Panc1 (cell line): ENCODE measurements at regions not wholly inside any gene's neighbourhood (a gene's known extent, or its start where the extent isn't known, plus 50 kb on each side); places are given as distances from the start of the nearest gene placed in this dataset.

Source experiments
- ATAC-seq: fragments of 200-7000 bp; cut with Tn5 transposase; 2 replicates; pipeline ENCODE4 v1.9.1; 2020; ENCODE audit warnings: mild to moderate bottlenecking, moderate library complexity
- BruUV-seq: library from RNA; stranded (reverse); fragments of 400-500 nt; replicated peaks from 2 replicates; lab custom pipeline; 2021; lab: Mats Ljungman, UMichigan
- CTCF ChIA-PET: fragments of 300-600 bp; sonication (Branson Sonifier 250); formaldehyde crosslinking; loops from one replicate; lab custom pipeline; 2022; ENCODE audit warnings: antibody characterized with exemption; lab: Charles Lee
- POLR2A ChIA-PET: fragments of 300-600 bp; sonication (Branson Sonifier 250); formaldehyde crosslinking; loops from one replicate; lab custom pipeline; 2022; ENCODE audit warnings: antibody characterized with exemption; lab: Charles Lee
- DNase-seq: peaks from one replicate; pipeline ENCODE4 v3.0.0-alpha.2; 2010; ENCODE audit warnings: low read depth, low spot score
- H3K27ac ChIP-seq: 2 replicates; pipeline ENCODE4 v1.5.1; 2011; ENCODE audit warnings: mild to moderate bottlenecking, low read length, inconsistent platforms
- H3K27me3 ChIP-seq: fragments of 200-500 bp; sonication (Bioruptor generic); 2 replicates; pipeline ENCODE4 v1.6.0; 2014; ENCODE audit warnings: low read length, inconsistent platforms; ENCODE audit not compliant: control insufficient read depth, insufficient read depth
- H3K36me3 ChIP-seq: fragments of 200-500 bp; sonication (Bioruptor generic); 2 replicates; pipeline ENCODE4 v1.5.1; 2014; ENCODE audit warnings: inconsistent platforms, mild to moderate bottlenecking, low read length, moderate library complexity; ENCODE audit not compliant: control insufficient read depth, insufficient read depth
- H3K4me1 ChIP-seq: 2 replicates; pipeline ENCODE4 v1.5.1; 2011; ENCODE audit warnings: inconsistent platforms, mild to moderate bottlenecking, low read length, moderate library complexity; ENCODE audit not compliant: control insufficient read depth, insufficient read depth
- H3K4me3 ChIP-seq, 2 experiments: 2 replicates each; pipeline ENCODE4 v1.5.1; 2011 to 2012; ENCODE audit warnings: low read depth in 2 of 2, low read length in 2 of 2, mild to moderate bottlenecking in 2 of 2, inconsistent platforms in 1 of 2, moderate library complexity in 1 of 2
- H3K9me3 ChIP-seq: fragments of 200-500 bp; sonication (Bioruptor generic); 2 replicates; pipeline ENCODE4 v1.5.1; 2014; ENCODE audit warnings: low read depth, mild to moderate bottlenecking, inconsistent platforms, low read length, moderate library complexity; ENCODE audit not compliant: control insufficient read depth, insufficient read depth
- CTCF ChIP-seq: fragments of 450-650 bp; IDR thresholded peaks from 2 replicates; pipeline ENCODE4 v1.5.1; 2017; ENCODE audit warnings: mild to moderate bottlenecking
- POLR2AphosphoS5 ChIP-seq: IDR thresholded peaks from 2 replicates; pipeline ENCODE4 v1.6.1; 2012; ENCODE audit warnings: mild to moderate bottlenecking, low read depth, low read length, moderate library complexity
- REST ChIP-seq, 2 experiments: IDR thresholded peaks; 2 replicates each; pipeline ENCODE4 v1.6.1; 2011 to 2012; ENCODE audit warnings: low read depth in 2 of 2, control low read depth in 1 of 2, low read length in 1 of 2, mild to moderate bottlenecking in 1 of 2, moderate library complexity in 1 of 2; ENCODE audit not compliant: insufficient read depth in 1 of 2
- SIN3A ChIP-seq: IDR thresholded peaks from 2 replicates; pipeline ENCODE4 v1.6.1; 2012; ENCODE audit warnings: low read depth, mild to moderate bottlenecking, low read length, moderate library complexity, borderline replicate concordance; ENCODE audit not compliant: insufficient read depth
- TCF7L2 ChIP-seq: IDR thresholded peaks from 2 replicates; pipeline ENCODE4 v1.6.1; 2011; ENCODE audit warnings: mild to moderate bottlenecking, low read depth, low read length, inconsistent platforms
- in situ Hi-C: cut with HindIII; loops from 2 replicates; pipeline ENCODE4 v1.10.0; 2016; ENCODE audit warnings: low sequenced_read_pairs, low pct_unique_long_range_greater_than_20kb
- intact Hi-C: fragments of 100-400 bp; cut with micrococcal nuclease; formaldehyde crosslinking; loops from one replicate; pipeline ENCODE4 v1.10.0; 2022; ENCODE audit not compliant: unreplicated experiment

GRCh38 chr9:89674667-89675057, 69.8 kb downstream of the GADD45G start:
- Histone ChIP-seq H3K4me3 (no peak overlapping the region), H3K9me3 (no peaks in the 10 kb centered on the region), H3K4me1 (no peaks in the 10 kb centered on the region), H3K27me3 (no peaks in the 10 kb centered on the region), H3K36me3 (no peaks in the 10 kb centered on the region), H3K27ac (no peak overlapping the region)
- ATAC-seq (no peak), DNase-seq (no peak)
- CTCF ChIA-PET, result no interaction called here
- no TSS peak for BruUV-seq
- in situ Hi-C loops (no loop called here), intact Hi-C loops (no loop called here)
- POLR2A ChIA-PET, result no interaction called here
- TF ChIP-seq SIN3A (no peak), TCF7L2 (no peak), REST (IDR thresholded peaks at IDR 0.05; ENCODE audit: insufficient read depth in 1 of 2, low read depth in 2 of 2, low read length in 1 of 2) (no peak), POLR2AphosphoS5 (no peak), CTCF (no peak)

- Histone ChIP-seq H3K4me1 (no peaks in the 10 kb centered on the region), H3K9me3 (no peaks in the 10 kb centered on the region), H3K4me3 (no peak overlapping the region), H3K27me3 (no peaks in the 10 kb centered on the region), H3K36me3 (no peaks in the 10 kb centered on the region), H3K27ac (no peak overlapping the region)
- no peak for DNase-seq
- in situ Hi-C loops, result no loop called here
- no peak for ATAC-seq
- no peak for TF ChIP-seq SIN3A
- TF ChIP-seq POLR2AphosphoS5, result no peak
- TF ChIP-seq CTCF, result no peak
- no peak for TF ChIP-seq REST (IDR thresholded peaks at IDR 0.05; ENCODE audit: insufficient read depth in 1 of 2, low read depth in 2 of 2, low read length in 1 of 2)
- TF ChIP-seq TCF7L2, result no peak
- POLR2A ChIA-PET, result no interaction called here
- no TSS peak for BruUV-seq
- intact Hi-C loops, result no loop called here
- CTCF ChIA-PET, result no interaction called here
Measured at GRCh38 chr9:89675058-89675742, 70.4 kb downstream of the GADD45G start.
